ENCODE measurements at regions not wholly inside any gene's neighbourhood (a gene's known extent, or its start where the extent isn't known, plus 50 kb on each side); places are given as distances from the start of the nearest gene placed in this dataset.

GRCh38 chr2:8494151-8494550, 187.7 kb upstream of the ID2 start:
- no peak for TF ChIP-seq EP300 (IDR thresholded peaks at IDR 0.05)
- TF ChIP-seq CTCF (IDR thresholded peaks at IDR 0.05): no peak
